HG03039 (cell line): ENCODE measurements at regions not wholly inside any gene's neighbourhood (a gene's known extent, or its start where the extent isn't known, plus 50 kb on each side); places are given as distances from the start of the nearest gene placed in this dataset.
A peak's percentile ranks its signal among the peaks of the same experiment; 100 is the strongest.

Experiments
- ATAC-seq: cut with Tn5 transposase; IDR thresholded peaks from one replicate; pipeline ENCODE4 v1.9.1; 2021; ENCODE audit warnings: mild to moderate bottlenecking, moderate library complexity; ENCODE audit not compliant: unreplicated experiment

- no peak for ATAC-seq
Measured at GRCh38 chr1:105686026-105686425, 1370.4 kb upstream of the PRMT6 start.

- ATAC-seq = no peak
Measured at GRCh38 chr1:105686874-105687690, 1369.4 kb upstream of the PRMT6 start.

GRCh38 chr1:105700723-105701122 lies 1355.8 kb upstream of the PRMT6 start:
- ATAC-seq = no peak

GRCh38 chr1:105724286-105724685 lies 1332.2 kb upstream of the PRMT6 start:
- no peak for ATAC-seq

- ATAC-seq = no peak
Measured at GRCh38 chr1:105730701-105731100, 1325.8 kb upstream of the PRMT6 start.

GRCh38 chr1:105736349-105736748 lies 1320.1 kb upstream of the PRMT6 start:
- ATAC-seq = no peak

- no peak for ATAC-seq
Measured at GRCh38 chr1:105779727-105780126, 1276.7 kb upstream of the PRMT6 start.

- ATAC-seq = no peak
Measured at GRCh38 chr1:105785021-105785420, 1271.5 kb upstream of the PRMT6 start.

- no peak for ATAC-seq
Measured at GRCh38 chr1:105793536-105794146, 1262.8 kb upstream of the PRMT6 start.

- ATAC-seq = no peak
Measured at GRCh38 chr1:105795741-105796140, 1260.7 kb upstream of the PRMT6 start.

- no peak for ATAC-seq
Measured at GRCh38 chr1:105830571-105831146, 1225.8 kb upstream of the PRMT6 start.

- ATAC-seq = no peak
Measured at GRCh38 chr1:105838071-105838470, 1218.4 kb upstream of the PRMT6 start.

- no peak for ATAC-seq
Measured at GRCh38 chr1:105865546-105865945, 1190.9 kb upstream of the PRMT6 start.

GRCh38 chr1:105872817-105873216 lies 1183.7 kb upstream of the PRMT6 start:
- ATAC-seq = no peak

GRCh38 chr1:105874621-105875020 lies 1181.9 kb upstream of the PRMT6 start:
- ATAC-seq = peak; percentile 73

- ATAC-seq = no peak
Measured at GRCh38 chr1:105886309-105886708, 1170.2 kb upstream of the PRMT6 start.

GRCh38 chr1:105891308-105891707 lies 1165.2 kb upstream of the PRMT6 start:
- ATAC-seq = no peak

GRCh38 chr1:105894006-105894405 lies 1162.5 kb upstream of the PRMT6 start:
- no peak for ATAC-seq

GRCh38 chr1:105909811-105910210 lies 1146.7 kb upstream of the PRMT6 start:
- no peak for ATAC-seq

GRCh38 chr1:105914403-105914802 lies 1142.1 kb upstream of the PRMT6 start:
- no peak for ATAC-seq

- ATAC-seq = no peak
Measured at GRCh38 chr1:105934806-105935205, 1121.7 kb upstream of the PRMT6 start.

- ATAC-seq = no peak
Measured at GRCh38 chr1:105964879-105965278, 1091.6 kb upstream of the PRMT6 start.
